ENCODE measurements at regions not wholly inside any gene's neighbourhood (a gene's known extent, or its start where the extent isn't known, plus 50 kb on each side); places are given as distances from the start of the nearest gene placed in this dataset.

DNA sequence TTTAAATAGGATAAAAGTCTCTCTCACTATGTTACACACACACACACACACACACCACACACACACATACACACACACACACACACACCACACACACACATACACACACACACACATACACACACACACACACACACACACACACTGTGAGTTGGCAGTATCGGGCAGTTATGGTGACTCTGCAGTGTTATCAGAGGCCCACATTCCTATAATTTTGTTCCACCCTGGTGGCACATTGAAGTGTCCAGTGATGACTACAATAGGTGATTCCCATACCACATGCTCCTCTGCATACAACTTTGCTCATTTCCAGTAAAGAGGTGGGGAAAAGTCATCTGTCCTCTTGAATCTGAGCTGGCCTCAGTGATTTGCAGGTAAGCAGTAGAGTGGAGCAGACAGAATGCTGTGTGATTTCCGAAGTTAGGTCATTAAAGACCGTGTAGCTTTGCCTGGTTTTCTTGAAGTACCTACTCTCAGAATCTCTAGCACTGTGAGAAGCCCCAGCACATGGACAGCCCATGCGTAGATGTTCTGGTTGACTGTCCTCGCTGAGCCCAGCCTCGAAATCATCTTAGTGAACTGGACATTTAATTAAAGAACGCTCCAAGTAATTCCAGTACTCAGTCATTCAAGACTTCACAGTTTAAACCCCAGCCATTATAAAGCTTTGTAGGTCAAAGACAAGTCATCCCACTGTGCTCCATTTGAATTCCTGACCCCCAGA, 836.6 kb upstream of the SOX9 start:
- no peak overlapping the region for H3K27ac ChIP-seq (ENCODE audit: low read depth, low read length)
- TF ChIP-seq, protein P1, sequence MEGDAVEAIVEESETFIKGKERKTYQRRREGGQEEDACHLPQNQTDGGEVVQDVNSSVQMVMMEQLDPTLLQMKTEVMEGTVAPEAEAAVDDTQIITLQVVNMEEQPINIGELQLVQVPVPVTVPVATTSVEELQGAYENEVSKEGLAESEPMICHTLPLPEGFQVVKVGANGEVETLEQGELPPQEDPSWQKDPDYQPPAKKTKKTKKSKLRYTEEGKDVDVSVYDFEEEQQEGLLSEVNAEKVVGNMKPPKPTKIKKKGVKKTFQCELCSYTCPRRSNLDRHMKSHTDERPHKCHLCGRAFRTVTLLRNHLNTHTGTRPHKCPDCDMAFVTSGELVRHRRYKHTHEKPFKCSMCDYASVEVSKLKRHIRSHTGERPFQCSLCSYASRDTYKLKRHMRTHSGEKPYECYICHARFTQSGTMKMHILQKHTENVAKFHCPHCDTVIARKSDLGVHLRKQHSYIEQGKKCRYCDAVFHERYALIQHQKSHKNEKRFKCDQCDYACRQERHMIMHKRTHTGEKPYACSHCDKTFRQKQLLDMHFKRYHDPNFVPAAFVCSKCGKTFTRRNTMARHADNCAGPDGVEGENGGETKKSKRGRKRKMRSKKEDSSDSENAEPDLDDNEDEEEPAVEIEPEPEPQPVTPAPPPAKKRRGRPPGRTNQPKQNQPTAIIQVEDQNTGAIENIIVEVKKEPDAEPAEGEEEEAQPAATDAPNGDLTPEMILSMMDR (IDR thresholded peaks at IDR 0.05; ENCODE audit: low read depth, low read length), result no peak
- no peak for DNase-seq (ENCODE audit: low read depth, low spot score)
- ChIA-PET CTCF (no interaction called here), POLR2A (no interaction called here)
- no peaks in the 10 kb centered on the region for H3K27me3 ChIP-seq (ENCODE audit: control insufficient read depth, insufficient read depth, low read length)
- H3K4me3 ChIP-seq (ENCODE audit: low read depth, low read length), result no peak overlapping the region
- H3K9me3 ChIP-seq (ENCODE audit: control insufficient read depth, insufficient read depth, low read length), result no peaks in the 10 kb centered on the region

DNA sequence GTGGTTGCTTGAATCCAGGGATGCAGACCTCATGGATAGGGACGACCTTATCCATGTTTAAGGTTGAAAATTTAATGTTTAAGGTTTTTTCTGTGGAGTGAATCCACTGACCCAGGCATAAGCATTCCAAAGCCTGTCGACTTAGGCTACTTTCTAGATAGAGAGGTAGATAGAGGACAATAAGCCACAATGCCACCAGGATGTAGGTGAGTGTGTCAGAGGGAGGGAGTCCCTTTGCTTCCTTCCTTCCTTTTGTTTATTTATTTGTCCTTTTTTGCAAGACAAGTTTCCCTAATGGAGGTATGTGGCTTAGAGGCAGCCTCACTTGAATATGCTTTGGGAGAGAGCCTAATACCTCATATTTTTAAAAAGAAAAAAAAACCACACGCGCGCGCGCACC, 834.2 kb upstream of the SOX9 start:
- TF ChIP-seq, protein P1 (IDR thresholded peaks at IDR 0.05; ENCODE audit: low read depth, low read length), result no peak
- CTCF ChIA-PET, result no interaction called here
- POLR2A ChIA-PET, result no interaction called here

DNA sequence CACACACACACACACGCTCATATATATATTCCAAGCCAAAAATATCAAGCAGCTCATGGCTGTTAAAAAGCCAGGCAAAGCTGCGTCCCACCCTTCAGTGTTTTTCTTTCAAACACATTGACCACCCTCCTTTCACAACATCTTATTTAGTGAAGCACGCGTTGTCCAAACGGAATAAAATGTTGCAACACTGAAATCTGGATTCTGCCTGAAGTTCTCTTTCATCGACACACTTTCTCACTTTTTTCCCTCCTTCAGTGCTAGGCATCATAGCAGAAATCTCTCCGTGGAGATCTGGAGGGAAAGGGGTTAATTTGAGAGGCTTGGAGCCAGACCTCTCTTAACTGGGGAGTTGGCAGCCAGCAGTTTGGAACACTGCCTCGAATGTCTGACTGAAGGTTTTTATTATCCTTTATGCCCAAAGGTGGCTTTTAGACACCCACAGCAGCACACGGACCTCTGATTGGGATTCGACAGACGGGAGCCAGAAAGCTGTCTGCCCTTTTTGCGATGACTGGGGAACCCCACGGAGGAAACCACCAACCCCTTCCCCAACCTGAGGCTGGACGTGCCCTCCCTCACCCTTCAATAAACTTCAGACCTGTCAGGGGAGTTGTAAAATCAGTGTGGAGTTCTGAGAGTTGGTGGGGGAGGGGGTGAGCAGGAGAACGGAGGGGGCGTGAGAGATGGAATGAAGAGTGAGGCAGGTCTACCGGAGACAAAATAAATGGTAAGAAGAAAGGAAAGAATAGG, 833.6 kb upstream of the SOX9 start:
- H3K27me3 ChIP-seq (ENCODE audit: control insufficient read depth, insufficient read depth, low read length), result no peaks in the 10 kb centered on the region
- no peak overlapping the region for H3K4me3 ChIP-seq (ENCODE audit: low read depth, low read length)
- TF ChIP-seq, protein P1 (IDR thresholded peaks at IDR 0.05; ENCODE audit: low read depth, low read length), result no peak
- no peak overlapping the region for H3K27ac ChIP-seq (ENCODE audit: low read depth, low read length)
- ChIA-PET POLR2A (no interaction called here), CTCF (no interaction called here)
- no peak for DNase-seq (ENCODE audit: low read depth, low spot score)
- H3K9me3 ChIP-seq (ENCODE audit: control insufficient read depth, insufficient read depth, low read length), result no peaks in the 10 kb centered on the region

More for the DNA sequence above, 834.2 kb upstream of the SOX9 start:
- Histone ChIP-seq H3K27me3 (ENCODE audit: control insufficient read depth, insufficient read depth, low read length) (no peaks in the 10 kb centered on the region), H3K27ac (ENCODE audit: low read depth, low read length) (no peak overlapping the region), H3K4me3 (ENCODE audit: low read depth, low read length) (no peak overlapping the region), H3K9me3 (ENCODE audit: control insufficient read depth, insufficient read depth, low read length) (no peaks in the 10 kb centered on the region)
- no peak for DNase-seq (ENCODE audit: low read depth, low spot score)

DNA sequence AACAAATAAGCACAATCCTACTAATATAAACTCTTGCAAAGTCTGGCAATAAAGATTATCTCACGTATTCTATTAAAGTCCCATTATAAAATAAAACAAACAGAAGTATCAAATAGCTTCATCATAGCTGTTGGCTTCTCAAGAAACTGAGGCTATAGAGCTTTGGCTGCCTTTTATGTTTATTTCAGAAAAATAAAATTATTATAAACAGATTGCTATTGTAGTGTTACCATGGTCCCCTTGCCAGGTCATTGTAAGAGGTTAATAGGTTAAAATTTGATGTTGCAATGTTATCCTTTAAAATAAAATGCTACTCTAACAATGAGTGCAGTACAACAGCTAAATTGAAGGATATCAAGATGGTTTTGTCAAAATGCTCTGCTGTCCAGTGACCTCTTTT, 828.8 kb upstream of the SOX9 start:
- TF ChIP-seq, protein P1 (IDR thresholded peaks at IDR 0.05; ENCODE audit: low read depth, low read length), result no peak
- ChIA-PET CTCF (interaction anchor here (0.6 kb wide), 1 partner anchor 10 kb away, joined by 3 read pairs; no protein-coding TSS in a partner anchor), POLR2A (no interaction called here)
- no peak overlapping the region for H3K4me3 ChIP-seq (ENCODE audit: low read depth, low read length)
- DNase-seq (ENCODE audit: low read depth, low spot score), result no peak
- no peaks in the 10 kb centered on the region for H3K9me3 ChIP-seq (ENCODE audit: control insufficient read depth, insufficient read depth, low read length)
- no peaks in the 10 kb centered on the region for H3K27me3 ChIP-seq (ENCODE audit: control insufficient read depth, insufficient read depth, low read length)
- no peak overlapping the region for H3K27ac ChIP-seq (ENCODE audit: low read depth, low read length)

DNA sequence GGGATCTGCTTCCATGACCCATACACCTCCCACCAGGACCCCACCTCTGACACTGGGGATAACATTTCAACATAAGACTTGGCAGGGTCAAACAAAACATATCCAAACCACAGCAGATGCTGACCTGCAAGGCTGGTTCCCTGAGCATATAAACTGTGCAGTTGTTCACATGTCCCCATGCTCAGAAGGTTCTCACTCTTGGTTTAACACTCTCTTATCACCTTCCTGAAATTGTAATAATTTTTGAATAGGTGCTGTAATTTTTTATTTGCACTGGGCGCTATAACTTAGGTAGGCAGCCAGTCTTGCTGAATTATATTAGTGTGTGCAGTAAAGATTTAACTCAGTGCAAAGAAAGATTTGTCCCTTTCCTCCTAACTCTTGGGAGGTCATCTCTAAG, 824.8 kb upstream of the SOX9 start:
- H3K9me3 ChIP-seq (ENCODE audit: control insufficient read depth, insufficient read depth, low read length), result no peaks in the 10 kb centered on the region
- H3K27me3 ChIP-seq (ENCODE audit: control insufficient read depth, insufficient read depth, low read length), result no peaks in the 10 kb centered on the region
- H3K27ac ChIP-seq (ENCODE audit: low read depth, low read length), result no peak overlapping the region
- H3K4me3 ChIP-seq (ENCODE audit: low read depth, low read length), result no peak overlapping the region
- ChIA-PET CTCF (no interaction called here), POLR2A (no interaction called here)
- TF ChIP-seq, protein P1 (IDR thresholded peaks at IDR 0.05; ENCODE audit: low read depth, low read length), result no peak
- no peak for DNase-seq (ENCODE audit: low read depth, low spot score)

Measured in AG04450 (cell line).